NT2/D1 (cell line): ENCODE measurements at regions not wholly inside any gene's neighbourhood (a gene's known extent, or its start where the extent isn't known, plus 50 kb on each side); places are given as distances from the start of the nearest gene placed in this dataset.

Experiments used
- YY1 ChIP-seq: IDR thresholded peaks from 2 replicates; pipeline ENCODE4 v1.6.1; 2011; ENCODE audit not compliant: insufficient read length, insufficient read depth
- ZNF274 ChIP-seq: IDR thresholded peaks from 2 replicates; pipeline ENCODE4 v1.6.1; 2011; ENCODE audit warnings: mild to moderate bottlenecking, low read depth, low read length

- no peak for TF ChIP-seq ZNF274
- TF ChIP-seq YY1, result no peak
Observed at GRCh38 chr15:81812456-81812855, 233.4 kb downstream of the MEX3B start.
